Prostate gland (tissue), 2 donors: ENCODE measurements at regions not wholly inside any gene's neighbourhood (a gene's known extent, or its start where the extent isn't known, plus 50 kb on each side); places are given as distances from the start of the nearest gene placed in this dataset.

Experiments used
- DNase-seq: peaks from one replicate; pipeline ENCODE4 v3.0.0-alpha.2; 2019; ENCODE audit warnings: low spot score
- H3K27ac ChIP-seq, 2 donors: fragments of 200-600 bp; sonication (generic); 2 replicates each; pipeline ENCODE4 v1.5.1; 2017 to 2019
- H3K27me3 ChIP-seq: fragments of 200-600 bp; sonication (generic); replicated peaks from 2 replicates; pipeline ENCODE4 v1.5.1; 2019; ENCODE audit not compliant: insufficient read depth
- H3K36me3 ChIP-seq, 2 donors: fragments of 200-600 bp; sonication (generic); 1 replicate in 1 of 2; 2 replicates in 1 of 2; pipeline versions ENCODE4 v1.5.1 to v1.8.1; 2017 to 2019
- H3K4me1 ChIP-seq: fragments of 200-600 bp; sonication (generic); replicated peaks from 2 replicates; pipeline ENCODE4 v1.5.1; 2019
- H3K4me3 ChIP-seq, 2 donors: fragments of 200-600 bp; sonication (generic); 2 replicates each; pipeline ENCODE4 v1.5.1; 2017 to 2019
- H3K9me3 ChIP-seq: fragments of 200-600 bp; sonication (generic); 2 replicates; pipeline ENCODE4 v1.5.1; 2017
- CTCF ChIP-seq, 4 experiments: fragments of 200-600 bp in 2 of 4; fragments of 450-650 bp in 2 of 4; sonication (generic) in 2 of 4; IDR thresholded peaks; 1 replicate in 3 of 4; 2 replicates in 1 of 4; pipeline ENCODE4 v1.5.1; 2016 to 2019; ENCODE audit warnings: antibody characterized with exemption in 4 of 4, mild to moderate bottlenecking in 2 of 4, moderate library complexity in 2 of 4
- POLR2A ChIP-seq: fragments of 450-650 bp; IDR thresholded peaks from one replicate; pipeline ENCODE4 v1.6.1; 2016; ENCODE audit warnings: antibody characterized with exemption, mild to moderate bottlenecking
- POLR2AphosphoS5 ChIP-seq: sonication (generic); formaldehyde crosslinking; IDR thresholded peaks from one replicate; pipeline ENCODE4 v1.6.1; 2017; ENCODE audit warnings: antibody characterized with exemption
- WGBS: methylation state at CpG from one replicate; pipeline ENCODE4 v1.1.5; 2018; 5-methylcytosine and 5-hydroxymethylcytosine counted together
- intact Hi-C: fragments of 100-400 bp; cut with DNase I; formaldehyde crosslinking; loops from one replicate; pipeline ENCODE4 v1.14.2; 2022

GRCh38 chr2:67295406-67295805 lies 101.7 kb upstream of the ETAA1 start:
- 55% methylated on average over 2 of the region's 2 CpGs for WGBS
- no peak overlapping the region for H3K4me3 ChIP-seq
- no peaks in the 10 kb centered on the region for H3K4me1 ChIP-seq
- no peaks in the 10 kb centered on the region for H3K36me3 ChIP-seq
- intact Hi-C loops = no loop called here
- no peaks in the 10 kb centered on the region for H3K27me3 ChIP-seq
- DNase-seq = no peak
- H3K9me3 ChIP-seq = no peaks in the 10 kb centered on the region
- TF ChIP-seq POLR2AphosphoS5 (no peak), CTCF (IDR thresholded peaks at IDR 0.05) (no peak), POLR2A (no peak)
- no peak overlapping the region for H3K27ac ChIP-seq

GRCh38 chr2:67295851-67296250 lies 101.3 kb upstream of the ETAA1 start:
- no peak overlapping the region for H3K27ac ChIP-seq
- TF ChIP-seq POLR2A = no peak
- no peak for TF ChIP-seq CTCF (IDR thresholded peaks at IDR 0.05)
- no peak for TF ChIP-seq POLR2AphosphoS5
- WGBS = 54% methylated on average over 4 of the region's 4 CpGs
- no peaks in the 10 kb centered on the region for H3K9me3 ChIP-seq
- no peaks in the 10 kb centered on the region for H3K36me3 ChIP-seq
- no peak for DNase-seq
- no peaks in the 10 kb centered on the region for H3K27me3 ChIP-seq
- H3K4me3 ChIP-seq = no peak overlapping the region
- intact Hi-C loops = no loop called here
- H3K4me1 ChIP-seq = no peaks in the 10 kb centered on the region

GRCh38 chr2:67304300-67304890 lies 92.7 kb upstream of the ETAA1 start:
- Histone ChIP-seq H3K4me1 (no peaks in the 10 kb centered on the region), H3K4me3 (no peak overlapping the region), H3K9me3 (no peaks in the 10 kb centered on the region), H3K27ac (no peak overlapping the region), H3K36me3 (no peaks in the 10 kb centered on the region), H3K27me3 (no peaks in the 10 kb centered on the region)
- no peak for DNase-seq
- TF ChIP-seq POLR2A (no peak), CTCF (IDR thresholded peaks at IDR 0.05) (no peak), POLR2AphosphoS5 (peak; percentile 31)
- WGBS = 27% methylated on average over 6 of the region's 6 CpGs
- intact Hi-C loops = no loop called here

- no peak overlapping the region for H3K4me3 ChIP-seq
- no peak for TF ChIP-seq CTCF (IDR thresholded peaks at IDR 0.05)
- no peak for TF ChIP-seq POLR2A
- TF ChIP-seq POLR2AphosphoS5 = no peak
- no peaks in the 10 kb centered on the region for H3K9me3 ChIP-seq
- intact Hi-C loops = no loop called here
- 100% methylated on average over 1 of the region's 1 CpG for WGBS
- H3K36me3 ChIP-seq = no peaks in the 10 kb centered on the region
- H3K27me3 ChIP-seq = no peaks in the 10 kb centered on the region
- H3K4me1 ChIP-seq = no peaks in the 10 kb centered on the region
- no peak overlapping the region for H3K27ac ChIP-seq
- DNase-seq = no peak
These were observed 87.9 kb upstream of the ETAA1 start for GRCh38 chr2:67309281-67309680.

- TF ChIP-seq POLR2A = no peak
- TF ChIP-seq POLR2AphosphoS5 = no peak
- TF ChIP-seq CTCF (IDR thresholded peaks at IDR 0.05) = no peak
- intact Hi-C loops = no loop called here
- Histone ChIP-seq H3K9me3 (no peaks in the 10 kb centered on the region), H3K4me1 (no peaks in the 10 kb centered on the region), H3K27ac (no peak overlapping the region), H3K4me3 (no peak overlapping the region), H3K27me3 (no peaks in the 10 kb centered on the region), H3K36me3 (no peaks in the 10 kb centered on the region)
- no peak for DNase-seq
- 28% methylated on average over 2 of the region's 2 CpGs for WGBS
These were observed 85.6 kb upstream of the ETAA1 start for GRCh38 chr2:67311536-67311935.
